Neural progenitor cell (in vitro differentiated cells): ENCODE measurements at regions not wholly inside any gene's neighbourhood (a gene's known extent, or its start where the extent isn't known, plus 50 kb on each side); places are given as distances from the start of the nearest gene placed in this dataset.

ENCODE experiments used
- DNase-seq: peaks from one replicate; pipeline ENCODE4 v3.0.0-alpha.2; 2016; ENCODE audit warnings: low spot score
- H2AFZ ChIP-seq: fragments of 200-600 bp; sonication (generic); replicated peaks from 2 replicates; pipeline ENCODE4 v1.6.1; 2016; ENCODE audit warnings: antibody characterized with exemption
- H3F3A ChIP-seq: fragments of 200-600 bp; sonication (generic); 2 replicates; pipeline ENCODE4 v1.6.1; 2016; ENCODE audit warnings: antibody characterized with exemption, low read depth
- H3K27ac ChIP-seq: fragments of 200-600 bp; sonication (generic); 2 replicates; pipeline ENCODE4 v1.5.1; 2016; ENCODE audit warnings: mild to moderate bottlenecking
- H3K27me3 ChIP-seq: fragments of 200-600 bp; sonication (generic); 2 replicates; pipeline ENCODE4 v1.6.1; 2016; ENCODE audit warnings: mild to moderate bottlenecking, moderate library complexity
- H3K36me3 ChIP-seq: fragments of 200-600 bp; sonication (generic); 2 replicates; pipeline ENCODE4 v1.5.1; 2016
- H3K4me1 ChIP-seq: fragments of 200-600 bp; sonication (generic); 2 replicates; pipeline ENCODE4 v1.6.1; 2016; ENCODE audit warnings: mixed run types
- H3K4me2 ChIP-seq: fragments of 200-600 bp; sonication (generic); 2 replicates; pipeline ENCODE4 v1.6.1; 2016
- H3K4me3 ChIP-seq: fragments of 200-600 bp; sonication (generic); 2 replicates; pipeline ENCODE4 v1.5.1; 2016
- H3K79me2 ChIP-seq: fragments of 200-600 bp; sonication (generic); 2 replicates; pipeline ENCODE4 v1.6.1; 2016; ENCODE audit warnings: low read depth
- H3K9ac ChIP-seq: fragments of 200-600 bp; sonication (generic); 2 replicates; pipeline ENCODE4 v1.6.1; 2016
- H3K9me3 ChIP-seq: fragments of 200-600 bp; sonication (generic); 2 replicates; pipeline ENCODE4 v1.5.1; 2016; ENCODE audit warnings: low read depth
- H4K20me1 ChIP-seq: fragments of 200-600 bp; sonication (generic); 2 replicates; pipeline ENCODE4 v1.6.1; 2016; ENCODE audit warnings: low read depth
- H3K27ac Mint-ChIP-seq: 3 replicates; pipeline ENCODE4 v1.8.0; 2021; ENCODE audit warnings: mixed read lengths
- H3K27me3 Mint-ChIP-seq: 2 replicates; pipeline ENCODE4 v1.8.0; 2022; ENCODE audit warnings: low read depth, mild to moderate bottlenecking, inconsistent platforms, moderate library complexity, mixed read lengths; ENCODE audit not compliant: insufficient read depth
- H3K36me3 Mint-ChIP-seq: 3 replicates; pipeline ENCODE4 v1.8.0; 2021; ENCODE audit warnings: mixed read lengths
- H3K4me1 Mint-ChIP-seq: 3 replicates; pipeline ENCODE4 v1.8.0; 2021; ENCODE audit warnings: mixed read lengths
- H3K4me3 Mint-ChIP-seq: 3 replicates; pipeline ENCODE4 v1.8.0; 2021; ENCODE audit warnings: mild to moderate bottlenecking, moderate library complexity, mixed read lengths
- H3K9me3 Mint-ChIP-seq: 3 replicates; pipeline ENCODE4 v1.8.0; 2020; ENCODE audit warnings: mixed read lengths
- CTCF ChIP-seq: fragments of 200-600 bp; sonication (generic); IDR thresholded peaks from 2 replicates; pipeline ENCODE4 v1.5.1; 2017; ENCODE audit warnings: antibody characterized with exemption, mild to moderate bottlenecking
- EZH2 ChIP-seq: fragments of 200-600 bp; sonication (generic); IDR thresholded peaks from 2 replicates; pipeline ENCODE4 v1.6.1; 2017; ENCODE audit warnings: antibody characterized with exemption, mild to moderate bottlenecking, moderate library complexity
- EZH2phosphoT487 ChIP-seq: fragments of 200-600 bp; sonication (generic); IDR thresholded peaks from 2 replicates; pipeline ENCODE4 v1.6.1; 2017; ENCODE audit warnings: antibody characterized with exemption

- H3K4me1 Mint-ChIP-seq, result peaks cover 13% of the 10 kb centered on the region
Measured at GRCh38 chr2:241931084-241931975, 61.8 kb downstream of the RTP5 start.

GRCh38 chr2:241931976-241932898 lies 62.7 kb downstream of the RTP5 start:
- DNase-seq, result no peak
- H2AFZ ChIP-seq, result no peak overlapping the region
- Mint-ChIP-seq H3K4me3 (no peak overlapping the region), H3K27me3 (peaks cover 8% of the 10 kb centered on the region), H3K9me3 (peaks cover 9% of the 10 kb centered on the region), H3K4me1 (peaks cover 8% of the 10 kb centered on the region), H3K36me3 (peaks cover 2% of the 10 kb centered on the region), H3K27ac (no peak overlapping the region)
- no peak overlapping the region for H3K4me2 ChIP-seq
- H3K9me3 ChIP-seq, result no peaks in the 10 kb centered on the region
- no peaks in the 10 kb centered on the region for H4K20me1 ChIP-seq
- no peak overlapping the region for H3K9ac ChIP-seq
- peaks cover 6% of the 10 kb centered on the region for H3K4me1 ChIP-seq
- no peaks in the 10 kb centered on the region for H3F3A ChIP-seq
- no peak overlapping the region for H3K27ac ChIP-seq
- no peak overlapping the region for H3K4me3 ChIP-seq
- H3K27me3 ChIP-seq, result no peaks in the 10 kb centered on the region
- TF ChIP-seq EZH2phosphoT487 (no peak), CTCF (no peak), EZH2 (no peak)
- no peaks in the 10 kb centered on the region for H3K36me3 ChIP-seq
- no peaks in the 10 kb centered on the region for H3K79me2 ChIP-seq

More at GRCh38 chr2:241931084-241931975, 61.8 kb downstream of the RTP5 start:
- peaks cover 9% of the 10 kb centered on the region for H3K9me3 Mint-ChIP-seq
- Histone ChIP-seq H2AFZ (no peak overlapping the region), H3K27ac (no peak overlapping the region), H3K9ac (no peak overlapping the region), H3K36me3 (no peaks in the 10 kb centered on the region), H3K9me3 (no peaks in the 10 kb centered on the region), H3K4me1 (peaks cover 6% of the 10 kb centered on the region), H3K4me3 (no peak overlapping the region), H3K79me2 (no peaks in the 10 kb centered on the region), H3K27me3 (no peaks in the 10 kb centered on the region), H3F3A (no peaks in the 10 kb centered on the region), H3K4me2 (no peak overlapping the region), H4K20me1 (no peaks in the 10 kb centered on the region)
- H3K27me3 Mint-ChIP-seq, result peaks cover 8% of the 10 kb centered on the region
- TF ChIP-seq EZH2 (no peak), CTCF (no peak), EZH2phosphoT487 (no peak)
- DNase-seq, result no peak
- H3K4me3 Mint-ChIP-seq, result no peak overlapping the region
- peak overlapping the region; percentile 33 for H3K27ac Mint-ChIP-seq
- peaks cover 2% of the 10 kb centered on the region for H3K36me3 Mint-ChIP-seq

- H4K20me1 ChIP-seq, result no peaks in the 10 kb centered on the region
- H3K4me1 ChIP-seq, result peaks cover 6% of the 10 kb centered on the region
- H2AFZ ChIP-seq, result no peak overlapping the region
- no peak for DNase-seq
- H3K4me1 Mint-ChIP-seq, result peaks cover 7% of the 10 kb centered on the region
- no peak overlapping the region for H3K4me3 Mint-ChIP-seq
- H3K36me3 Mint-ChIP-seq, result peaks cover 2% of the 10 kb centered on the region
- peaks cover 6% of the 10 kb centered on the region for H3K27me3 Mint-ChIP-seq
- H3K36me3 ChIP-seq, result no peaks in the 10 kb centered on the region
- H3K79me2 ChIP-seq, result no peaks in the 10 kb centered on the region
- no peak overlapping the region for H3K27ac Mint-ChIP-seq
- TF ChIP-seq CTCF, result no peak
- H3K27ac ChIP-seq, result no peak overlapping the region
- no peaks in the 10 kb centered on the region for H3K27me3 ChIP-seq
- no peak overlapping the region for H3K9ac ChIP-seq
- H3F3A ChIP-seq, result no peaks in the 10 kb centered on the region
- H3K4me3 ChIP-seq, result no peak overlapping the region
- no peak overlapping the region for H3K4me2 ChIP-seq
- no peaks in the 10 kb centered on the region for H3K9me3 ChIP-seq
- H3K9me3 Mint-ChIP-seq, result peaks cover 9% of the 10 kb centered on the region
Measured at GRCh38 chr2:241932899-241933178, 63.3 kb downstream of the RTP5 start.
